GM18909 (cell line): ENCODE measurements at regions not wholly inside any gene's neighbourhood (a gene's known extent, or its start where the extent isn't known, plus 50 kb on each side); places are given as distances from the start of the nearest gene placed in this dataset.
"Not testable (repeated sequence)": the region's sequence is repeated elsewhere in the genome, so short reads cannot be mapped to it uniquely, and the experiment has no call there.

Source experiments
- ATAC-seq: cut with Tn5 transposase; IDR thresholded peaks from one replicate; pipeline ENCODE4 v1.9.1; 2021; ENCODE audit warnings: mild to moderate bottlenecking; ENCODE audit not compliant: unreplicated experiment, poor library complexity

- no peak for ATAC-seq
Measured at GRCh38 chr6:106885679-106886078, 88.8 kb downstream of the CD24 start.

GRCh38 chr6:106884576-106884975, 90.0 kb downstream of the CD24 start:
- ATAC-seq = no peak

- ATAC-seq = no peak
Measured at GRCh38 chr6:106883808-106884262, 90.7 kb downstream of the CD24 start.

DNA sequence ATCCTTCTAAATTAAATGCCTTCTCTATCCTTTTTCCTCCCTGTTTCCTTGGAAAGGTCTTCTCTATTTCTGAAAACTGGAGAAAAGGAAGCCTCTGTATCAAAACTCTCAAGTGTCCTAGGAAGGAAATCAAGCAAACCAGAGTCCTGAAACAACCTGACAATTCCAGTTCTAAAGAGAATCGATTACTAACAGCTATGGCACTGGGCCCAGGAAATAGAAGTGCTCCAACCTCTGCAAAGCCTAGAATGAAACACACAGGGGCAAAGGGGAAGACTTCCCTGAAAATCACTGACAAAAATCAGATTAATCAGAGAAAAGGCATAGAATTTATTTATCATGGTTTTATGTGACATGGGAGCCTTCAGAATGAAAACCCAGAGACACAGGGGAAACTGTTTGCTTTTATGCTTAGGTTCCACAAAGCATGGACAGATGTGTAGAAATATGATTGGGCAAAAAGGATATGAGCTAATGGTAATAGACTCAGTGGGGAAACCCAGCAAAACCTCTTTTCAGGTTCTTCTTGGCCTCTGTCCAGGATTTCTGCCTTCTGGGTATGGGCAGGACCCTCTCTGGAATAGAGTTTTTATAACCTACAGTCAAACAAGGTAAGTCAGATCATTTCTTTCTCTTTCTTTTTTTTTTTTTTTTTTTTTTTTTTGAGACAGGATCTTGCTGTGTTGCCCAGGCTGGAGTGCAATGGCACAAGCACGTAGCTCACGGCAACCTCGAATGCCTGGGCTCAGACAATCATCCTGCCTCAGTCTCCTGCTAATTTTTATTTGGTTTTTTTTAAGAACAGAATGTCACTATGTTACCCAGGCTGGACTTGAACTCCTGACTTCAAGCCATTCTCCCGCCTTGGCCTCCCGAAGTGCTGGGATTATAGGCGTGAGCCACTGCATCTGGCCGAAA, 91.7 kb downstream of the CD24 start:
- ATAC-seq = no peak

GRCh38 chr6:106882138-106882537, 92.4 kb downstream of the CD24 start:
- ATAC-seq = no peak

DNA sequence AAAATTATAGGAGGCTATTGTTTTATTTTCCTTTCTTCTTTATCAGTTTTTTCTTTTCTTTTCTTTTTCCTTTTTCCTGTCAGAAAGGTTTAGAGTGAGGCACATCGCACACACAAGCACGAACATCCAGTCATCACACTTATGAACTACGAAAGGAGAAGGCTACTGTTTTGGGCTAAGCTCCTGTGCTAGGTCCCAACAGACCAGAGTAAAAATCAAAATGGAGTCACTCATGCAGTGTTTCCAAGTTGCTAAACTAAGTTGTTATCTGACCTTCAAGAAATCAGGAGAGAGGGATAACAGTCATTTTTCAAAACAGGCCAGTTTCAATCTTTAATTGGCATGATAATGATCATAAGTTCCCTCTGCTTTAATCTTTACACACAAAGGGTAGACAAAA, 93.6 kb downstream of the CD24 start:
- ATAC-seq = no peak

DNA sequence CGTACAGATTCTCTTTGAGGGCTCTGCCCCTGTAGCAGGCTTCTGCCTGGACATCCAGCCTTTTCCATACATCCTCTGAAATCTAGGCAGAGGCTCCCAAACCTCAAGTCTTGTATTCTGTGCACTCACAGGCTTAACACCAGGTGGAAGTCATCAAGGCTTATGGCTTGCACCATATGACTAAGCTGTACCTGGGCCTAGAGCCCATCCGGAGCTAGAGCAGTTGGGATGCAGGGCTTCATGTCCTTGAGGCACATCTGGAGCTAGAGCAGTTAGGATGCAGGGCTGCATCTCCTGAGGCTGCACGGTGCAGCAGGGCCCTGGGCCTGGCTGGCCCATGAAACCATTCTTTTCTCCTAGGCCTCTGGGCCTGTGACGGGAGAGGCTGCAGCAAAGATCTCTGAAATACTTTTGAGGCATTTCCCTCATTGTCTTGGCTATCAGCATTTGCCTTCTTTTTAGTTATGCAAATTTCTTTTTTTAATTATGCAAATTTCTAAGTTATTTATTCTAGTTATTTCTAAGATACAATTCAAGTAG, 98.7 kb downstream of the CD24 start:
- ATAC-seq = no peak

DNA sequence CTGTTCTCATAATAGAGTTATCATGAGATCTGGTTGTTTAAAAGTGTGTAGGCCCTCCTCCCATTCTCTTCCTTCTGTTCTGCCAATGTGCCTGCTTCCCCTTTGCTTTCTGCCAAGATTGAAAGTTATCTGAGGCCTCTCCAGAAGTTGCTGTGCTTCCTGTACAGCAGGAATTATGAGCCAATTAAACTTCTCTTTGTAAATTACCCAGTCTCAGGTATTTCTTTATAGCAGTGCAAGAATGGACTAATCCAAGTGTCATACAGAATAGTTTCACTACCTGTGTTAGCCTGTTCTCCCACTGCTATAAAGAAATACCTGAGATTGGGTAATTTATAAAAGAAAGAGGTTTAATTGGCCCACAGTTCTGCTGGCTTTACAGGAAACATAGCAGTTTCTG, 100.0 kb downstream of the CD24 start:
- ATAC-seq = no peak

DNA sequence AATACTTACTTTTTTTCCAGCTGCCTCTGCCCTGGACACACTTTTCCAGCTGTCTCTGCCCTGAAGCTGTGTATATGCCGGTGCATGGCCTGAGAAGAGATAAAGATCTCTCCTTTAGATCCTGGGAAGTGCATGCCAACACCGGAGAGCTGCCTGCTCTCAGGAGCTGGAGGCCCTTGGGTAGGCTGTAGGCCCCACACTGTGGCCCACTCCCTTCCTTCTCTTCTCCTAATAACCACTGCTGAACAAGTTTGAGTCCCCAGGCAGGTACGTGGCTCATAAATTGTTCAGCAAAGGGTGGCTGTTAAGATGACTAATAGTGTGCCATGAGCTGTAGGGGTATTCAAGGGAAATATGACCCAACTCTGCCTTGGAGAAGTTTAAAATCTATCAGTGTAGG, 102.5 kb downstream of the CD24 start:
- ATAC-seq = no peak

DNA sequence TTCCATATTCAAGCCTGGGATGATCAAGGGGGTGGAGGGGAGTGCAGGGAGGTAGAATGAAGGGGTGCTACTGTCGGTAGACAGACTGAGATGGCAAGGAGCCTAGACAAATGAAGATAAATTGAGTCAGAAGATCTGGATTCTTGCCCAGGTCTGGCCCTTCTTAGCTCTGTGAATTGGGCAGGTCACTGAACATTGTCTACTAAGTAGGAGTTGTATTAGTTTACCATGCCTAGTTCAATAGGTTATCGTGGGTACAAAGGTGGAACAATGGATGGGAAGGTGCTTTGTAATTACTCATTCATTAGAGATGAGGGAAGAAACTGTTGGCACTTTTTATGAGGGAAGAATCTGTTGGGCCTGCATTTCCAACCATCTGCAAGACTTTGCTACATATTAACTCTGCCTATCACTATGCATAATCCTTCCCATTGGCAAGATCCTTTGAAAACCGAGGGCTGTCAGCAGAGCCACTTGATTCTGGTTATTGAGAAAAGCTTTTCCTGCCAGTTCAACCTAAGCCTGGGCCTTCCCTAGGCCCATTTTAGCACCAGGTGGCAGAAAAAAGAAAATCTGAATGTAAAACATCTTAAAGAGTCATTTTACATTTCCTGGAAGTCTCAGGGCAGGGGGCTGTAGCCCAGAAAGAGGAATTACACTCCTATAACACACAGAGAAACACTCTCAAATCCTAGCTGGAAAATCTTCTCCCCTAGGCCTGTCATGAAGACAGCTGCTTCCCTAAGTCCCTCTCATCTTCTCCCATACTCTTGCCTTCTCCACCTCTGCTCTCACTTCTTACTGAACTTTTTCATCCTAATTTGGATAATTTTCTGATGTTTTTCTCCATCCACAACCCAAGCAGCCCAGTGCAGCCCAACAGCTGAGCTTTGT, 103.5 kb downstream of the CD24 start:
- ATAC-seq = no peak

GRCh38 chr6:106870069-106870468, 104.5 kb downstream of the CD24 start:
- ATAC-seq = no peak

GRCh38 chr6:106869203-106869602, 105.3 kb downstream of the CD24 start:
- ATAC-seq = no peak

DNA sequence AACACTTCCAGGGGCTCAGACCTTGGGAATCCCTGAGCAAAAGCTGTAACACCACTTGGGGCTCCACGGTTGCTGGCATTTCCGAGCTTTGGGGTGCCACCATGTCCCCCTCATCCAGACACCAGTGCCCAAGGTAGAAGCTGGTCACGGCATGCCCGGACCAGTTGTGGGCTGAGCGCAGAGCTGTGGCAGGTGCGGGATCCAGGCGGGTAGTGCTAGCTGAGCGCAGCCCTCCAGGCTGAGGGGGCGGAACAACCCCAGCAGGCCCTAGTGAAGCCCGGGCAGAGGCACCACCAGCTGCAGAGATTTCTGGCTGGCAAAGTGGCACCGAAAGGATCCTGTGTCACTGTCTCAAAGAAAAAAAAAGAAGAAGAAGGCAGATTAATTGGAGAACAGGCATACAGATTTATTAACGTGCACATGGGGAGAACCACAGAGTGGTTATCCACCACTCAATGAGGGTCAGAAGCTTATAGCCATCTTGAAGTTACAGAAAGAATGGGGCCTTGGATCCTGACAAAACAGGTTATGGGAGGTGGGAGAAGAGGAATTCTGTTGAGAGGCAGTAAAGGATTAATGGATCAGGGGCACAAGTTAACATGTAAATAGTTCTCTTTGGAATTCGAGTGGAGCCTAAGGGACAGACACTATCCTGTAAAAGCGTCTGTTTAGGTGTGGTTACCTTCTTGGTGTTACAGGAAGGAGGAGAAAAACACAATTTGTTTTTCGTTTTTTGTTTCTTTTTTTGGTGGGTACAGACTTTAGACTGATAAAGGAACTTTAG, 107.5 kb downstream of the CD24 start:
- no peak for ATAC-seq

GRCh38 chr6:106862858-106863257, 111.7 kb downstream of the CD24 start:
- ATAC-seq = no peak

DNA sequence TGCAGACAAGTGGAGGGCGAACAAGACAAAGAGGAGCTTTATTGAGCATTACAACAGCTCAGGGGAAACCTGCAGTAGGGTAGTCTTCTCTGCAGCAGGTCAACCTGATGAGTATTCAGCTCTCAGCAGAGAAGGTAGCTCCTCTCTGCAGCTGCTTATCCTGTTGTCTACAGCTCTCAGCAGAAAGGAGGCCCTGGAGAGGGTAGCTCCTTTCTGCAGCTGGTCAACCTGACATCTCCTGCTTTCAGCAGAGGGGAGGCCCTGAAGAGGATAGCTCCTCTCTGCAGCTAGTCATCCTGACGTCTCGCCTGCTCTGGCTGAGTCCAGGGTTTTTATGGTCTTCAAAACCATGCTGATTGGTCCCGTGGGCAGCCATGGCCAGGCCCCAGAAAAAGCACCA, 113.6 kb downstream of the CD24 start:
- ATAC-seq = no peak

GRCh38 chr6:106858653-106859092, 115.9 kb downstream of the CD24 start:
- no peak for ATAC-seq

- no peak for ATAC-seq
Measured at GRCh38 chr6:106857771-106858652, 116.5 kb downstream of the CD24 start.

- not testable (repeated sequence) for ATAC-seq
Measured at GRCh38 chr6:106857310-106857709, 117.2 kb downstream of the CD24 start.

GRCh38 chr6:106856227-106856874, 118.2 kb downstream of the CD24 start:
- no peak for ATAC-seq
